ENCODE measurements at regions not wholly inside any gene's neighbourhood (a gene's known extent, or its start where the extent isn't known, plus 50 kb on each side); places are given as distances from the start of the nearest gene placed in this dataset.
A peak's percentile ranks its signal among the peaks of the same experiment; 100 is the strongest.

GRCh38 chr13:33515146-33515545, 229.6 kb upstream of the STARD13 start:
- no peak for DNase-seq (ENCODE audit: low read depth, low spot score)

DNA sequence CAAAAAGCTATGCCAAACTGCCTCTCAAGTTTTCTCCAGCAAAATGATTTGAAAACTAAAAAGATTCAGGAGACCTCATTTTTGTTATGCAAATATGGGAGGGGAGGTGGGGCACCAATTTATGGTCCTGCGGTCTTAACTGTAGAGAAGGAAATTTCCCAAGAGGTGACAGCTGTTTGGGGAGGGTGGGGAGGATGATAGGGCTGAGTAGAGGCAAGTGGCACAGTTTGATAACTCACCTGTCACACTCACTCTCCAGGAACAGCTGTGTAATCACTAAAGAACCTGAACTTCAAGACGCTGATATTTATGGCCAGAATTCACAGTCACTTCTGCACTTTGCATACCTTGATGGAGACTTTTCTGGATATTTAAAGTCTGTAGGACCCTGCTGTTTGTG, 232.9 kb upstream of the STARD13 start:
- no peak for DNase-seq (ENCODE audit: low read depth, low spot score)

- DNase-seq (ENCODE audit: low read depth, low spot score) = no peak
Measured at GRCh38 chr13:33519561-33520467, 234.3 kb upstream of the STARD13 start.

GRCh38 chr13:33520468-33520839, 234.9 kb upstream of the STARD13 start:
- no peak for DNase-seq (ENCODE audit: low read depth, low spot score)

GRCh38 chr13:33524086-33524485, 238.5 kb upstream of the STARD13 start:
- DNase-seq (ENCODE audit: low read depth, low spot score) = no peak

DNA sequence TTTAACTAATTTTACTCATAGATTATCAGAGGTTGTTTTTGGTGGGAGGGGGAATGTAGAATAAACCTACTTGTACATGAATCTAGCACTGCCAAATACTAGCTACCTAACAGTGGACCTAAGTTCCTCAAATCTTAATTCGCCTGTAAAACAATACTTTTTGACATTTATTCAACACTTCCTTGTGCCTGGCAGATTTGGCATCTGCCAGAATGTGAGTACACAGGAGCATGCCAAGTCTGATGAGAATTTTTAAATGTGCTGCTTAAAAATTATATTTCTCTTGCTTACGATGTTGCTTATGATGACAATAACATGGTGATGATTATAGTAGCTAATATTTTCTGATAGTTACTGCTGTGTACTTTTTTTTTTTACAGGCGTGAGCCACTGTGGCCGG, 240.2 kb upstream of the STARD13 start:
- DNase-seq (ENCODE audit: low read depth, low spot score) = no peak

GRCh38 chr13:33526718-33527117, 241.2 kb upstream of the STARD13 start:
- no peak for DNase-seq (ENCODE audit: low read depth, low spot score)

- DNase-seq (ENCODE audit: low read depth, low spot score) = no peak
Measured at GRCh38 chr13:33528896-33529295, 243.3 kb upstream of the STARD13 start.

DNA sequence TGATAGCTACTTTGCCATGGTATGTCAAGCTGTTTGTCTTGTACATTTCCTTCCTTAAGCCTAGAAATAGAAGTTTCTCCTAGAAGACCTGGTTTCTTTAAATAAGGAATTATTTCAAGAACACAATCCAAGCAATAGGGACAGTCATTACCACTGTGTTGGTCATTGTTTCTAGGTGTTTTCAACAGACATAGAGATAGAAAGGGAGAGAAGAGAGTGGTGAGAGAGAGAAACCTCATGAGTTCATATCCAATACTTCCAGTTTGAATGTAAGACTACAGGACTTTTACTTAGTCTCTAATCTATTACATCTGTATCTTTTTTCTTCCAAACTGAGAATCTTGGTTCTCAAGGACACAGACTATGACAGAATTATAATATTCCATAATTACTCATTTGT, 245.9 kb upstream of the STARD13 start:
- no peak for DNase-seq (ENCODE audit: low read depth, low spot score)

GRCh38 chr13:33535061-33535460, 249.5 kb upstream of the STARD13 start:
- DNase-seq (ENCODE audit: low read depth, low spot score) = no peak

DNA sequence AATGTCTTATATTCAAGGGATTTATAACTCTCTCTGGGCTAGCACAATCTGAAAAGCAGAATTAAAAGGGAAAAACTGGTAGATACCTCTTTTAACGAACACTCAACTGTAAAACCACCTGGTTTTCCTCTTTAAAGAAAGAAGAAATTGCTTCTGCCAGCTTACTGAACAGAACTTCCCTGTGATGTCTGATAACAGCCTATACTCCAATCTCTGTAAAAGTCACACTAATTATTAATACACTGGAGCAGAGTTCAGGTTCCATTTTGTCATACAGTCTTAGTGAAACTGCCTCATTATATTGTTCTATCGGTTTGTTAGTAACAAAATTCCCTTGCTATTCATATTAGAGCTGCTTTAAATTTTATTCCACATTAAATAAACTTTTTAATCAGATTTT, 251.0 kb upstream of the STARD13 start:
- DNase-seq (ENCODE audit: low read depth, low spot score) = no peak

DNA sequence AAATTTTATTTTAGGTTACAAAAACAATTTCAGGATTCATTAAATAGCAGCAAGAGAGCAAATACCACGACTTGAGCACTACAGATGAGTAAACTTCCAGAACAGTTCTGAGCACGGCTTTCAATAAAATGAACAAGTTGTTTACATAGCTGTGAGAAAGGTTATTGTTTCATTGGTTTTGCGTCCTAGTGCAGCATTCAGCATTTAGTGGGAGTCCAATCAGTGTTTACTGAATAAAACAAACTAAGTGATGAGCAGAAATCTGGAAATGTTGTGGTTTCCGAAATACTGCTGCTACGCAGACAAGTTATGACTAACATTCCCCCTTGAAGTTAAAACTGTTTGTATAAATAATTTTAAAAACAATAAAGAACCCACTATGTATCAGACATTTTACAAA, 251.5 kb upstream of the STARD13 start:
- DNase-seq (ENCODE audit: low read depth, low spot score) = no peak

DNA sequence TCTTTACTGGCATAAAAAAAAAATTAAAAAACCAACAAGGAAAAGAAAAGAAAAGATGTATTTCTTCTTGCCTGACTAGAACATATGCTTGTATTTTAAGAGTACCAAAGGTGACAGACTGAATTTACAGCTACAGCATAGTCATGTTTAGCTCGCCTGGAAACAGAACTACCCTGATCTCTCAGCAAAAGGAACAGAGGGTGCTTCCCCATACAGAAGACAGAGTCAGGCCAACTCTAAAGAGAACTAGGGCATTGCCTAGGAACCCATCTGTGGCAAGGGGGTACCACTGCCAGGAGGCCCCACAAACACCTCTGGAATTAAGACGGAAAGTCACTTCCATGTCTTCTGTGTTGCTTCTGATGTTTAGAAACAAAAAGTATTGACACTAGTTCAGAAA, 252.1 kb upstream of the STARD13 start:
- no peak for DNase-seq (ENCODE audit: low read depth, low spot score)

GRCh38 chr13:33541456-33541855, 255.9 kb upstream of the STARD13 start:
- DNase-seq (ENCODE audit: low read depth, low spot score) = no peak

- DNase-seq (ENCODE audit: low read depth, low spot score) = no peak
Measured at GRCh38 chr13:33541962-33542308, 256.4 kb upstream of the STARD13 start.

DNA sequence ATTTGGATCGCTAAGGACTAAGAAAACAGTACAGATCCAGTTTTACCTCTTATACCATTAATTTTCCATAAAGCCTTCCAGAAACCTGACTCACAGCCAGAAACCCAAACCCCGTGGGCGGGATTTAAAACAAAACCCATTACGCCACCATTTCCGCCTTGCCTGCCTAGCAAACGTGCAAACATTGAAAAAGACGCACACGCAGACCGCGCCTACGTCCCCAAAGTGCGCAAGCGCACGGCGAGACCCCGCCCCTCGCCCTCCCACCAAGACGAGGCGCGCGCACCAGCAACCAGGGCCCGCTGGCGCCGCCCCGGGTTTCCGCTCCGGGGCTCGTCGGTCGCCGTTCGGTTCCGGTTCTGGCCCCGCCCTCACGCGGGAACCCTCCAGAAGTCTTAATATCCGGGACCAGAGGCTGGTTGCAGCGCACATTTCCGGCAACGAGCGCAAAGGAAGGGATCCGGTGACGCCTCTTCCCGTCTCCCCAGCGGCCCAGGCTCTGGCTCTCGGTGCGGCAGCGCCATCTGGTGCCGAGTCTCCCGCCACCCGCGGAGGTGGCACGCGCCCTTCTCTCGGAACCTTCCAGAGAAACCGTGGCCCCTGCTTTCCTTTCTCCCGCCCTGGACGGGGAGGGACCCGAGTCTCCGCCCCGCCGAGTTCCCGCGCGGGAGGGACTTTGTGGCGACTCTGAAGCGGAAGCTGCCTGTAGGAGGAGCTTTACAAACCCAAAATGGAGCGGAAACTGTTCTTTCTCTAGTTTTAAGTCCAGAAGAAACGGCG, 256.9 kb upstream of the STARD13 start:
- peak; percentile 100 for DNase-seq (ENCODE audit: low read depth, low spot score)

DNA sequence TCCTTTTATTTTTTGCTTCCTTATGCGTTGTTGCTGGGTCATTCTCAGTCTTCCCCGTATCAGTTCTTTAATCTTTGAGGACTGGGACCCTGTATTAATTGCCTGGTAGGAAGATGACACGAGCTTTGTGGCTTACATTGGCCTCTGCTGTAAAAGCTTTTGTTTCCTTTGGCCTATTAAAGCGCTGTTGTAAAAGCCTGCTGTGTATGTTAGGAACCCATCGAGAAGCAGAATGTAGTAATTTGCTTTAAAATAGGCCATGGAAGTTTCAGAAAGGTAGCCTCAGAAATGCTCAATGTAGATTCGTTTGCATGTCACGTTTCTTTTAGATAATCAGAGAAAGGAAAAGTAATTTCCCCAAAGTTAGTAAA, 257.5 kb upstream of the STARD13 start:
- DNase-seq (ENCODE audit: low read depth, low spot score) = no peak

- no peak for DNase-seq (ENCODE audit: low read depth, low spot score)
Measured at GRCh38 chr13:33543631-33544265, 258.2 kb upstream of the STARD13 start.

DNA sequence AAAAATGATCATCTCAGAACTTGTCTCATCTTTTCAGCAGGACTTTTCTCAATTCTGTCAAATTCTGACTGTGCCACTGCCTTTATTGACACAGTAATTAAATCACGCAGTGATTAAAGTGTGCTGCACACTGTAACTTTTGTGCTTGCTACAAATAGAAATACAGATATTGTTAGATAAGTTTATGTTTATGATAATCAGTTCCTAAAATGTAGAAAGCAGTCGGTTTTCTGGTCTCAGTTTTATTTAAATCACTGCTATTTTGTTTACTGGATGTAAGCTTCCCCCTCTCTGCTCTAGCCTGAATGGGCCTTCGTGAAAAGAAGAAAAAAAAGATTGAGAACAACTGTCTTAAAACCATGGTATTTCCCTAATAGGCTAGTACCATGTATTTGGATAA, 258.8 kb upstream of the STARD13 start:
- no peak for DNase-seq (ENCODE audit: low read depth, low spot score)

GRCh38 chr13:33545492-33545891, 259.9 kb upstream of the STARD13 start:
- peak; percentile 12 for DNase-seq (ENCODE audit: low read depth, low spot score)

DNA sequence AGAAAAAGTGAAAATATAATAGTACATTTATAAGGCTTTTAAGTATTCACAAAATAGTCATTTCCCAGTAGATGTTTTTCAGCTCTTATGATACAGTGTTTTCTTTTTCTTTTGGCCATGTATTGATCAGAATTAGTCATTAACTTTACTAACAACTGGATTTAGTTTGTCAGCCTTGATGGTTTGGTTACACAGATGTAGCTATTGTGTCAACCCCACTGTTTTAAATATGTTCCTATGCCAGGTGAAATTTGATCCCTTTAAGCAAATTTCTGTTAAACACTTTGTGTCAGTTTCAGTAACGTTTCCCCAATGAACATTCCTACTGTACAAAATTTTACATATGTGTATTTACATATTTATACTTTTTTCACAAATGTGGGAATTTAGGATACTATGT, 261.5 kb upstream of the STARD13 start:
- no peak for DNase-seq (ENCODE audit: low read depth, low spot score)

- DNase-seq (ENCODE audit: low read depth, low spot score) = no peak
Measured at GRCh38 chr13:33548069-33548468, 262.5 kb upstream of the STARD13 start.

GRCh38 chr13:33550276-33550675, 264.7 kb upstream of the STARD13 start:
- no peak for DNase-seq (ENCODE audit: low read depth, low spot score)
